Epithelial cell of esophagus (primary cell): ENCODE measurements at regions not wholly inside any gene's neighbourhood (a gene's known extent, or its start where the extent isn't known, plus 50 kb on each side); places are given as distances from the start of the nearest gene placed in this dataset.

Experiments
- DNase-seq: peaks from one replicate; pipeline ENCODE4 v3.0.0; 2010; ENCODE audit warnings: low read depth
- H3K4me3 ChIP-seq: 2 replicates; pipeline ENCODE4 v1.5.1; 2011; ENCODE audit warnings: mild to moderate bottlenecking, low read length, control low read depth
- TF ChIP-seq, protein P1 (sequence below): IDR thresholded peaks from 2 replicates; pipeline ENCODE4 v1.5.1; 2011; ENCODE audit warnings: low read depth, mild to moderate bottlenecking, low read length, control low read depth, inconsistent platforms; ENCODE audit not compliant: insufficient read depth; ENCODE audit errors: missing control alignments

DNA sequence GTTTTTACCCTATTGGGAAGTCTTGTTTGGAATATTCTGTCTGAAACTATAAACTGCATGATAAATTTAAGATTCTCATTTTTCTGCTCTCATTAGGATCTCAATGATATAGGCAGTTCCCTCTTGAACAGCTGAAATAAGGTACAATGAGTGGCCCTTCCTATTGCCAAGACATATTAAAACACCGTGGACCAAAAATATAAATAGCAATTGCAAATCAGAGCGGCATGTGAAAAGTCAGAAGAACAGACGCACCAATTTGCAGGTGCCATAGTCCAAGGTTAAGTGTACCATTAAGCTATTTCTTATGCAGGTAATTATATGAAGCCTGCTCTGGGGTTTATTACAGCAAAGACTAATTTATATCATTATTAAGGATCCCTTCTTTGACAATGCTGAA is 920.8 kb upstream of the CELF2 start:
- DNase-seq, result no peak
- no peak overlapping the region for H3K4me3 ChIP-seq
- TF ChIP-seq, protein P1, sequence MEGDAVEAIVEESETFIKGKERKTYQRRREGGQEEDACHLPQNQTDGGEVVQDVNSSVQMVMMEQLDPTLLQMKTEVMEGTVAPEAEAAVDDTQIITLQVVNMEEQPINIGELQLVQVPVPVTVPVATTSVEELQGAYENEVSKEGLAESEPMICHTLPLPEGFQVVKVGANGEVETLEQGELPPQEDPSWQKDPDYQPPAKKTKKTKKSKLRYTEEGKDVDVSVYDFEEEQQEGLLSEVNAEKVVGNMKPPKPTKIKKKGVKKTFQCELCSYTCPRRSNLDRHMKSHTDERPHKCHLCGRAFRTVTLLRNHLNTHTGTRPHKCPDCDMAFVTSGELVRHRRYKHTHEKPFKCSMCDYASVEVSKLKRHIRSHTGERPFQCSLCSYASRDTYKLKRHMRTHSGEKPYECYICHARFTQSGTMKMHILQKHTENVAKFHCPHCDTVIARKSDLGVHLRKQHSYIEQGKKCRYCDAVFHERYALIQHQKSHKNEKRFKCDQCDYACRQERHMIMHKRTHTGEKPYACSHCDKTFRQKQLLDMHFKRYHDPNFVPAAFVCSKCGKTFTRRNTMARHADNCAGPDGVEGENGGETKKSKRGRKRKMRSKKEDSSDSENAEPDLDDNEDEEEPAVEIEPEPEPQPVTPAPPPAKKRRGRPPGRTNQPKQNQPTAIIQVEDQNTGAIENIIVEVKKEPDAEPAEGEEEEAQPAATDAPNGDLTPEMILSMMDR, result no peak

DNA sequence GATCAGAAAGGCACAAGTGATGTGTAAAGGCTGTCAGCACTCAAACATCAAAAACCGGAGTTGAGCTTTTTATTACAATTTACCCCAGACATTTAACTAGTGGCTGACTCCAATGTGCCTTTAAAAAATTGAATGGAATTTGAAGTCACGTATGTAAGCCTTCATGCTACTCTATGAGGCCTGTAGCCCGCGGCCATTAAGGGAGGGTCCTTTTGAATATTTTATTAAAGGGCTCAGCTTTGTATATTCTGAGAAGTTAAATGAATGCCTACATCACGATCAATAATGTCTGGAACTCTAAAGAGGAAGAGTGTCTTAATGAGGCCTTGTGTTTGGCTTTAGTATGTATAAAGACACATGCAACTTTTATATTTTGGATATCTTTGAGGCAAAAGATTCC is 916.6 kb upstream of the CELF2 start:
- no peak overlapping the region for H3K4me3 ChIP-seq
- DNase-seq, result no peak
- TF ChIP-seq, protein P1, result no peak

DNA sequence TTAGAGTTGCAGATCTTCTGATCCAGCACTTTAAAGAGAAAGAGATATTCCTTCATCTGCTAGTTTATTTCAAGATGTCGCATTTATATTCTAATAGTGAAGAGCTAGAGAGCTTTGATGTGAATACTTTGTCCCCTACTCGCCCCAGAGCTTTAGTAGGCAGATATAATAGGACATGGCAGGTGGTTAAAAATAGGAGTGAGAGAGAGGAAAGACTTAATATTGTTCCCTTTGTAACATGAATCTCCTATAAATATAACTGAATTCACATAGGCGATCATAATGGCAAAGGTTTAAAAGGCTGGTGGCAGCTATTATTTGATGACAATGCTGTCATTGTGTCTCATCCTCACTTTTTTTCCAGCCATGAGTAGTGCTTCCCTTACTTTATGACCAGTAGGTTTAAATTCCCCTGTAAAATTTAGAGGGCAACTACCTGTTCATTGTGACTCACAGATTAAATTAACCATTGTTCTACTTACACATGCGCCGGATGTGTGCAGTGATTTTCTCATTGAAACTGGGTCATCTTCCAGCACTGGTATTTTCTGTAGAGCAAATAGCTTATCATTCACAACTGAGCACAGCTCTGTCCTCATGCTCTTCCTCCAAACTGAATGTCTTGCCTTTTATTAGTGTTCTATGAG is 906.7 kb upstream of the CELF2 start:
- TF ChIP-seq, protein P1, result no peak
- H3K4me3 ChIP-seq, result no peak overlapping the region
- no peak for DNase-seq

DNA sequence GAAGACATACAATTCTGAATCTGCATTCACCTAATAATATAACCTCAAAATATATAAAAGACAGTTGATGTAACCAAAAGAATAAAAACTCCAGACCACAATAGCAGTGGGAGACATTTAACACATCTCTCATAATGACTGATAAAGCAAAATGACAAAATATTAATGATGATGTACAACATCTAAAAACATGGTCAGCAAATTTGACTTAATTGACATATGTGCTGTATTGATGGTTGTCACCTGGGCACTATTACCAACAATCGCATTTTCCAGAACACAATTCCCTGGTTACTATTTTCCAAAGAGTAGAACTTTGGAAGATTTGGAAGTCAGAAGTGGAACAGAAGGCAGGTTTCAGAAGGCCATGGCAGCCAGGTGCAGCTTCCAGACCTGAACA is 899.5 kb upstream of the CELF2 start:
- no peak for DNase-seq
- H3K4me3 ChIP-seq, result no peak overlapping the region
- TF ChIP-seq, protein P1, result no peak

DNA sequence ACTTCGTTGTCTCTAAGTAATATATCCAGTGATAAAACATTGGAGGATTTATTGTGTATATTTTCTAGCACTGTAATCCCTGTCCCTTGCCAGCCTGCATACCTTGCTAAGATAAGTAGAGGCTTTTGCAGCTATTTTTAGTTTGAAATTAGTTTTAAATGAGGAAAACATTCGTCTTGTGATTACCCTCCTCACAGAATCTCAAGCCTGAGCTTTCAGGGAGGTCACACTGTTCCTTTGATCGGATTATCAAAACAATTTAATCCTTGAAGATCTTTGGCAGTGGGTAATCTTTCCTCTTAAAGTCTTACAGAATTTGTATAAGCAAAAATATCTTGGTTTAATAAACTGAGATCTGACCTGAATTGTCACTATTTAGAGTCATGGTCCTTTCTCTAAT is 897.0 kb upstream of the CELF2 start:
- no peak for DNase-seq
- TF ChIP-seq, protein P1, result no peak
- H3K4me3 ChIP-seq, result no peak overlapping the region

DNA sequence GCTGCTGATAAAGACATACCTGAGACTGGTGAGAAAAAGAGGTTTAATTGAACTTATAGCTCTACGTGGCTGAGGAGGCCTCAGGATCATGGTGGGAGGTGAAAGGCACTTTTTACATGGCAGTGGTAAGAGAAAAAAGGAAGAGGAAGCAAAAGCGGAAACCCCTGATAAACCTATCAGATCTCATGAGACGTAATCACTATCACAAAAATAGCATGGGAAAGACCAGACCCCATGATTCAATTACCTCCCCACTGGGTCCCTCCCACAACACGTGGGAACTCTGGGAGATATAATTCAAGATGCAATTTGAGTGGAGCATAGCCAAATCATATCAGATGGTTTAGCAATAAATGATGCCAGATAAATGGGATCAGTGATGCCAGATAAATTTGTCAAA is 892.0 kb upstream of the CELF2 start:
- DNase-seq, result no peak
- TF ChIP-seq, protein P1, result no peak
- no peak overlapping the region for H3K4me3 ChIP-seq

DNA sequence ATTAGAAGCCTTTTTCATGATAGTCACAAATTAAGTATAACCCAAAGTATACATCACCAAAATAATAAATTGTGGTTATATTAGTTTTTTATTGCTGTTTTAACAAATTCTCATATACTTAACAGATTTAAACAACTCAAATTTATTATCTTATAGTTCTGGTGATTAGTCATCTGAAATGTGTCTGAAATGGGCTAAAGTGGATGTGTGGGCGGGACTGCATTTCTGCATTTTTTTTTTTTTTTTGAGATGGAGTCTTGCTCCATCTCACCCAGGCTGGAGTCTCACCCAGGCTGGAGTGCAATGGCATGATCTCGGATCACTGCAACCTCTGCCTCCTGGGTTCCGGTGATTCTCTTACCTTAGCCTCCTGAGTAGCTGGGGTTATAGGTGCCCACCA is 891.5 kb upstream of the CELF2 start:
- DNase-seq, result no peak
- TF ChIP-seq, protein P1, result no peak
- H3K4me3 ChIP-seq, result no peak overlapping the region
